ENCODE measurements at regions not wholly inside any gene's neighbourhood (a gene's known extent, or its start where the extent isn't known, plus 50 kb on each side); places are given as distances from the start of the nearest gene placed in this dataset.

DNA sequence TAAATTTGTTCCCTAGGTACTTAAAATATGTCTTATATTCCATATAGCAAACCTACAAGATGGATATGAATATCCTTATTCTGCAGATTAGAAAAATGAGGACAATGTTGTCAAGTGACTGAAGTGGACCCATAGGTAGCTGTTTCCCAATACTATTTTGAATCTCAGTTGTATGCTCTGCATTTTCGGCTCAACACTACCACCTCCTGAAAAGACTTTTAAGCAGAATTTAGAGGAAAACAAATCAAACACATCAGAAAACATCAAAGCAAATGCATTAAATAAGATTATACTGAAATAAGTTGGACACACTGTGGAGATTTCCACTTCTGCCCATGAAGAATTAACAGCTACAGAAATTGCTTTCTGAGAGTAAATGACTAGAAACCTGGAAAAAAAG is 488.7 kb downstream of the TRIML1 start:
- in situ Hi-C loops (cut with MboI; ENCODE audit: low sequenced_read_pairs, unreplicated experiment) = no loop called here
- DNase-seq (ENCODE audit: low spot score) = no peak
- no peak for TF ChIP-seq CTCF (IDR thresholded peaks at IDR 0.05; ENCODE audit: borderline replicate concordance, control extremely low read depth, extremely low read depth, insufficient read depth, missing control alignments)

- DNase-seq (ENCODE audit: low spot score) = no peak
- TF ChIP-seq CTCF (IDR thresholded peaks at IDR 0.05; ENCODE audit: borderline replicate concordance, control extremely low read depth, extremely low read depth, insufficient read depth, missing control alignments) = no peak
- in situ Hi-C loops (cut with MboI; ENCODE audit: low sequenced_read_pairs, unreplicated experiment) = no loop called here
These were observed 500.3 kb downstream of the TRIML1 start for GRCh38 chr4:188639479-188640100.

DNA sequence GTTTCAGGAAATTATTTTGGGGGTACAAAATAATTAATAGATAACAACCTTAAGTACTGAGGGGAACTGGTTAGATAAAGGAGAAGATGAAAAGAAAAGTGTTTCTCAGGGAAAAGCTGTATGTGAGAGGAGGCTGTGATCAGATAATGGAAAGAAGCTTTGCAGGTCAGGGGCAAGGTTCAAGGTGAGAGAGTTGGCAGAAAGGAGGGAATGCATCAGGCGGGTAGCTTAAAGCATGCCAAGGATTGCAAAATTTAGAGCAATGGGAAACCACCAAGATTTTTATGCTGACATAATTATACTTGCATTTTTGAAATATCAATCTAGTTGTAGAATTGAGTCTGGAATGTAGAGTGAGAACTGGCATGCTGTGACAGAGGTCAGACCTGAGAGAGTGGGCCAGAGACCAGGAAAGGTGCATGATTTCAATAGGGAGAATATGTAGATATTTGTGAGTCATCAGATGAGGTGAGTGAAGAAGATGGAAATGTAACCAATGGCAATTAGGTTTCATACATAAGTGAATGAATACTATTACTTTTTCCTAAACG is 508.7 kb downstream of the TRIML1 start:
- no peak for TF ChIP-seq CTCF (IDR thresholded peaks at IDR 0.05; ENCODE audit: borderline replicate concordance, control extremely low read depth, extremely low read depth, insufficient read depth, missing control alignments)
- DNase-seq (ENCODE audit: low spot score) = no peak
- in situ Hi-C loops (cut with MboI; ENCODE audit: low sequenced_read_pairs, unreplicated experiment) = no loop called here

- in situ Hi-C loops (cut with MboI; ENCODE audit: low sequenced_read_pairs, unreplicated experiment) = no loop called here
- no peak for TF ChIP-seq CTCF (IDR thresholded peaks at IDR 0.05; ENCODE audit: borderline replicate concordance, control extremely low read depth, extremely low read depth, insufficient read depth, missing control alignments)
- DNase-seq (ENCODE audit: low spot score) = no peak
These were observed 510.4 kb downstream of the TRIML1 start for GRCh38 chr4:188649635-188650034.

- no peak for TF ChIP-seq CTCF (IDR thresholded peaks at IDR 0.05; ENCODE audit: borderline replicate concordance, control extremely low read depth, extremely low read depth, insufficient read depth, missing control alignments)
- in situ Hi-C loops (cut with MboI; ENCODE audit: low sequenced_read_pairs, unreplicated experiment) = no loop called here
- DNase-seq (ENCODE audit: low spot score) = no peak
These were observed 511.3 kb downstream of the TRIML1 start for GRCh38 chr4:188650516-188650915.

GRCh38 chr4:188657365-188657764 is 518.1 kb downstream of the TRIML1 start:
- no peak for TF ChIP-seq CTCF (IDR thresholded peaks at IDR 0.05; ENCODE audit: borderline replicate concordance, control extremely low read depth, extremely low read depth, insufficient read depth, missing control alignments)
- DNase-seq (ENCODE audit: low spot score) = no peak
- in situ Hi-C loops (cut with MboI; ENCODE audit: low sequenced_read_pairs, unreplicated experiment) = no loop called here
